Esophagus muscularis mucosa (tissue), 4 donors: ENCODE measurements at regions not wholly inside any gene's neighbourhood (a gene's known extent, or its start where the extent isn't known, plus 50 kb on each side); places are given as distances from the start of the nearest gene placed in this dataset.

Experiments used
- DNase-seq: peaks from one replicate; pipeline ENCODE4 v3.0.0-alpha.2; 2017; ENCODE audit errors: extremely low spot score
- H3K27ac ChIP-seq, 4 donors: fragments of 200-600 bp; sonication (generic); replicated peaks in 1 of 4; 1 replicate in 3 of 4; 2 replicates in 1 of 4; pipeline ENCODE4 v1.5.1; 2016 to 2019; ENCODE audit warnings: mild to moderate bottlenecking in 1 of 4
- H3K27me3 ChIP-seq, 4 donors: fragments of 200-600 bp; sonication (generic); one replicate each; pipeline versions ENCODE4 v1.5.1 to v1.6.0; 2016 to 2019
- H3K36me3 ChIP-seq, 4 donors: fragments of 200-600 bp; sonication (generic); one replicate each; pipeline ENCODE4 v1.5.1; 2016 to 2019
- H3K4me1 ChIP-seq, 4 donors: fragments of 200-600 bp; sonication (generic); one replicate each; pipeline ENCODE4 v1.5.1; 2016 to 2019
- H3K4me3 ChIP-seq, 4 donors: fragments of 200-600 bp; sonication (generic); 1 replicate in 2 of 4; 2 replicates in 2 of 4; pipeline ENCODE4 v1.5.1; 2016 to 2019; ENCODE audit warnings: mild to moderate bottlenecking in 4 of 4, moderate library complexity in 1 of 4
- H3K9me3 ChIP-seq, 4 donors: fragments of 200-600 bp; sonication (generic); 1 replicate in 3 of 4; 2 replicates in 1 of 4; pipeline ENCODE4 v1.5.1; 2016 to 2019
- EP300 ChIP-seq: sonication (generic); formaldehyde crosslinking; IDR thresholded peaks from one replicate; pipeline ENCODE4 v1.6.1; 2017; ENCODE audit warnings: antibody characterized with exemption
- POLR2A ChIP-seq: fragments of 450-650 bp; IDR thresholded peaks from one replicate; pipeline ENCODE4 v1.6.1; 2017; ENCODE audit warnings: antibody characterized with exemption, moderate library complexity, mild to moderate bottlenecking, low read depth
- POLR2AphosphoS5 ChIP-seq, 2 donors: sonication (generic); formaldehyde crosslinking; IDR thresholded peaks; one replicate each; pipeline ENCODE4 v1.6.1; 2017; ENCODE audit warnings: antibody characterized with exemption in 2 of 2
- WGBS: methylation state at CpG from one replicate; pipeline ENCODE4 v1.1.5; 2018; 5-methylcytosine and 5-hydroxymethylcytosine counted together
- intact Hi-C: fragments of 100-400 bp; cut with DNase I; formaldehyde crosslinking; loops from one replicate; pipeline ENCODE4 v1.15.1; 2023
- TF ChIP-seq, protein P1 (sequence below), 3 experiments: fragments of 200-600 bp in 2 of 3; fragments of 450-650 bp in 1 of 3; sonication (generic) in 2 of 3; IDR thresholded peaks; one replicate each; pipeline ENCODE4 v1.5.1; 2017 to 2019; ENCODE audit warnings: antibody characterized with exemption in 3 of 3, mild to moderate bottlenecking in 2 of 3, moderate library complexity in 1 of 3

GRCh38 chr12:30243426-30243825, 452.2 kb downstream of the IPO8 start:
- intact Hi-C loops: no loop called here
- H3K9me3 ChIP-seq: no peaks in the 10 kb centered on the region
- DNase-seq: no peak
- H3K27ac ChIP-seq: no peak overlapping the region
- H3K36me3 ChIP-seq: no peaks in the 10 kb centered on the region
- H3K4me3 ChIP-seq: no peak overlapping the region
- TF ChIP-seq, protein P1, sequence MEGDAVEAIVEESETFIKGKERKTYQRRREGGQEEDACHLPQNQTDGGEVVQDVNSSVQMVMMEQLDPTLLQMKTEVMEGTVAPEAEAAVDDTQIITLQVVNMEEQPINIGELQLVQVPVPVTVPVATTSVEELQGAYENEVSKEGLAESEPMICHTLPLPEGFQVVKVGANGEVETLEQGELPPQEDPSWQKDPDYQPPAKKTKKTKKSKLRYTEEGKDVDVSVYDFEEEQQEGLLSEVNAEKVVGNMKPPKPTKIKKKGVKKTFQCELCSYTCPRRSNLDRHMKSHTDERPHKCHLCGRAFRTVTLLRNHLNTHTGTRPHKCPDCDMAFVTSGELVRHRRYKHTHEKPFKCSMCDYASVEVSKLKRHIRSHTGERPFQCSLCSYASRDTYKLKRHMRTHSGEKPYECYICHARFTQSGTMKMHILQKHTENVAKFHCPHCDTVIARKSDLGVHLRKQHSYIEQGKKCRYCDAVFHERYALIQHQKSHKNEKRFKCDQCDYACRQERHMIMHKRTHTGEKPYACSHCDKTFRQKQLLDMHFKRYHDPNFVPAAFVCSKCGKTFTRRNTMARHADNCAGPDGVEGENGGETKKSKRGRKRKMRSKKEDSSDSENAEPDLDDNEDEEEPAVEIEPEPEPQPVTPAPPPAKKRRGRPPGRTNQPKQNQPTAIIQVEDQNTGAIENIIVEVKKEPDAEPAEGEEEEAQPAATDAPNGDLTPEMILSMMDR (IDR thresholded peaks at IDR 0.05): no peak
- TF ChIP-seq POLR2AphosphoS5 (IDR thresholded peaks at IDR 0.05) (no peak), POLR2A (no peak), EP300 (no peak)
- no peaks in the 10 kb centered on the region for H3K27me3 ChIP-seq
- H3K4me1 ChIP-seq: no peaks in the 10 kb centered on the region
- 87% methylated on average over 2 of the region's 2 CpGs for WGBS

DNA sequence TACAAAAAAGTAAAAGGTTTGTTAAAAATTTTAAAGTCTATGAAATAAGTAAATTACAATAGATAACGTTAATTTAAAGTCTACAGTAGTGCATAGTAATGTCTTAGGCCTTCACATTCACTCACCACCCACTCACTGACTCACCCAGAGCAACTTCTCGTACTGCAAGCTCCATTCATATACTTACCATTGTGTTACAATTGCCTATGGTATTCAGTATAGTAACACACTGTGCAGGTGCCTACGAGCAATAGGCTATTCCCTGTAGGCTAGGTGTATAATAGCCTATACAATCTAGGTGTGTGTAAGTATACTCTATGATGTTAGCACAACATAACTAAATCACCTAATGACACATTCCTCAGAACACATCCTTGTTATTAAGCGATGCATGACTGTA, 435.3 kb upstream of the TMTC1 start:
- WGBS: 83% methylated on average over 4 of the region's 4 CpGs
- DNase-seq: no peak
- TF ChIP-seq POLR2AphosphoS5 (IDR thresholded peaks at IDR 0.05): no peak
- TF ChIP-seq EP300: no peak
- TF ChIP-seq, protein P1 (IDR thresholded peaks at IDR 0.05): no peak
- TF ChIP-seq POLR2A: no peak
- H3K36me3 ChIP-seq: no peaks in the 10 kb centered on the region
- H3K4me1 ChIP-seq: no peaks in the 10 kb centered on the region
- intact Hi-C loops: no loop called here
- H3K27ac ChIP-seq: no peak overlapping the region
- no peaks in the 10 kb centered on the region for H3K9me3 ChIP-seq
- no peak overlapping the region for H3K4me3 ChIP-seq
- H3K27me3 ChIP-seq: no peaks in the 10 kb centered on the region

DNA sequence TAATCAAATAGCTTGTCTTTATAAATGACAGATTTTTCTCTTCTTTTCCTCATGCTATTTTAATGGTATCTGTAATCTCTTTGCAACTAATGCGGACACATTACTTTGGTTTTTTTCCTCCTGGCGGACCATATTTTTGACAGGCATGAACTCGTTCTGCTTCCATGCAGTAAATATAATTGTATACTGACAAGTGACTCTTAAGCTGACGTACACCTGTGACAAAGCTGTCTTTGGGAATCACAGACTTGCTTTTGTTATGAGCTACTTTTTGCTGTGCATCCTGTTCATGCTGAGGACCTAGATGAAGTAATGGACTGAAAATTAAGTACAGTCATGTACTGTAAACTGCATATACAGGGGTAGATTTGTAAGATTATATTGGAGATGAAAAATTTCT, 434.3 kb upstream of the TMTC1 start:
- TF ChIP-seq POLR2AphosphoS5 (IDR thresholded peaks at IDR 0.05): no peak
- TF ChIP-seq, protein P1 (IDR thresholded peaks at IDR 0.05): no peak
- no peaks in the 10 kb centered on the region for H3K4me1 ChIP-seq
- no peaks in the 10 kb centered on the region for H3K27me3 ChIP-seq
- no peak for DNase-seq
- intact Hi-C loops: no loop called here
- no peak overlapping the region for H3K4me3 ChIP-seq
- no peak overlapping the region for H3K27ac ChIP-seq
- no peaks in the 10 kb centered on the region for H3K9me3 ChIP-seq
- 95% methylated on average over 4 of the region's 4 CpGs for WGBS
- no peaks in the 10 kb centered on the region for H3K36me3 ChIP-seq

DNA sequence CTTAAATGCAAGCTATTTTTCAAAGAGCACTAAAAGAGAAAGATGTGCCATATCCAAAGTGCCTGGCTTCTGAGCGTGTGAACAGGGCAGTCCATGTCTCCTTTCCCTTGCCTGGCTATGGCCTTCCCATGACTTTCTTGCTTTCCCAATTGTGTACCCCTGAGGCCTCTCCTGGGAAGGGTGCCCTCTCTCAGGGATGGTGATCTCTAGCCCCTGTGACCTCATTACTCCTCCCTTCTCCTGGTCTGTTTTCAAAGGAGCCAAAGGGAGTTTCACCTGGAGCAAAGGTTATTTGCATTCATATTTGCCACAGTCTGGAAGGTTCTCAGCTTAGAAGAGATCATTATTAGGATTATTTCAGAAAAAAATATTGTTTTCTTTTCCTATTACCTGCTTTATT, 429.4 kb upstream of the TMTC1 start:
- H3K4me1 ChIP-seq: no peaks in the 10 kb centered on the region
- DNase-seq: no peak
- no peaks in the 10 kb centered on the region for H3K36me3 ChIP-seq
- intact Hi-C loops: no loop called here
- TF ChIP-seq POLR2A (no peak), POLR2AphosphoS5 (IDR thresholded peaks at IDR 0.05) (no peak), EP300 (no peak)
- TF ChIP-seq, protein P1 (IDR thresholded peaks at IDR 0.05): no peak
- no peak overlapping the region for H3K27ac ChIP-seq
- H3K9me3 ChIP-seq: no peaks in the 10 kb centered on the region
- H3K27me3 ChIP-seq: no peaks in the 10 kb centered on the region
- 45% methylated on average over 1 of the region's 1 CpG for WGBS
- no peak overlapping the region for H3K4me3 ChIP-seq

DNA sequence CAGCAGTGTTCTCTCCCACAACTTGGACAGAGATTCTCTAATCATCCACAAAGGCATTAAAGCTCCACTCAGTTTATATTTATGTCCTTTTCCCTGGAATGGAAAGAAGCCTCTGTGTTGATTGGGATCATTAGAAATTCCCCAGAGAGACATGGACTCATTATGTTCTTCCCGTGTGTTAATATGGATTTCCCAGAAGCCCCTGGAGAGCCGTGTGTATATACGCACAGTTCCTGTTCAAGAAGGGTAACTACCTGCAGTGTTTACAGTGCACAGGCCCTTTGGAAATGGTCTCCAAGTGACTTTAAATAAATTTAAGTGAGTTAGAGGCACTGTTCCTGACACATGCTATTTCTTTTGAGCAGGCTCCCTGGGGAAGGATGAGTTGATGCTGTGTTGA, 428.0 kb upstream of the TMTC1 start:
- no peaks in the 10 kb centered on the region for H3K36me3 ChIP-seq
- H3K4me3 ChIP-seq: no peak overlapping the region
- H3K9me3 ChIP-seq: no peaks in the 10 kb centered on the region
- 58% methylated on average over 3 of the region's 3 CpGs for WGBS
- intact Hi-C loops: no loop called here
- no peak overlapping the region for H3K27ac ChIP-seq
- no peak for DNase-seq
- no peaks in the 10 kb centered on the region for H3K27me3 ChIP-seq
- no peak for TF ChIP-seq POLR2AphosphoS5 (IDR thresholded peaks at IDR 0.05)
- no peak for TF ChIP-seq EP300
- TF ChIP-seq, protein P1 (IDR thresholded peaks at IDR 0.05): no peak
- no peak for TF ChIP-seq POLR2A
- H3K4me1 ChIP-seq: no peaks in the 10 kb centered on the region
